ENCODE measurements at regions not wholly inside any gene's neighbourhood (a gene's known extent, or its start where the extent isn't known, plus 50 kb on each side); places are given as distances from the start of the nearest gene placed in this dataset.

- TF ChIP-seq CTCF (IDR thresholded peaks at IDR 0.05; ENCODE audit: low read length) = no peak
- TF ChIP-seq EZH2 (optimal IDR thresholded peaks at IDR 0.05; ENCODE audit: low read depth, low read length) = no peak
Measured at GRCh38 chr9:106728860-106729259, 134.1 kb upstream of the ZNF462 start.

Data from MM.1S (cell line).